T-helper 2 cell treated with Interferon-gamma antibody and Interleukin-4, amounts not matched to agents 100 ng/mL and 5 ng/mL, for 36 hours (primary cell): ENCODE measurements at regions not wholly inside any gene's neighbourhood (a gene's known extent, or its start where the extent isn't known, plus 50 kb on each side); places are given as distances from the start of the nearest gene placed in this dataset.

Experiments used
- intact Hi-C: fragments of 100-400 bp; cut with micrococcal nuclease; formaldehyde crosslinking; loops from one replicate; pipeline ENCODE4 v1.15.1; 2023

- intact Hi-C loops, result no loop called here
Observed at GRCh38 chr20:63087872-63088680, 81.3 kb upstream of the BHLHE23 start.

- intact Hi-C loops, result no loop called here
Observed at GRCh38 chr20:63087236-63087871, 80.6 kb upstream of the BHLHE23 start.

GRCh38 chr20:63086421-63087235, 79.9 kb upstream of the BHLHE23 start:
- intact Hi-C loops, result no loop called here

- intact Hi-C loops, result no loop called here
Observed at GRCh38 chr20:63085151-63085861, 78.5 kb upstream of the BHLHE23 start.

GRCh38 chr20:63084563-63084927, 77.8 kb upstream of the BHLHE23 start:
- intact Hi-C loops, result no loop called here

GRCh38 chr20:63083831-63084562, 77.2 kb upstream of the BHLHE23 start:
- intact Hi-C loops, result no loop called here

GRCh38 chr20:63082939-63083735, 76.4 kb upstream of the BHLHE23 start:
- intact Hi-C loops, result no loop called here

- intact Hi-C loops, result no loop called here
Observed at GRCh38 chr20:63082308-63082938, 75.7 kb upstream of the BHLHE23 start.

GRCh38 chr20:63081831-63082230, 75.1 kb upstream of the BHLHE23 start:
- intact Hi-C loops, result no loop called here

- intact Hi-C loops, result no loop called here
Observed at GRCh38 chr20:63081351-63081750, 74.6 kb upstream of the BHLHE23 start.

- intact Hi-C loops, result no loop called here
Observed at GRCh38 chr20:63080811-63081210, 74.0 kb upstream of the BHLHE23 start.

- intact Hi-C loops, result no loop called here
Observed at GRCh38 chr20:63080411-63080810, 73.6 kb upstream of the BHLHE23 start.

GRCh38 chr20:63079971-63080370, 73.2 kb upstream of the BHLHE23 start:
- intact Hi-C loops, result no loop called here

GRCh38 chr20:63077705-63078104, 70.9 kb upstream of the BHLHE23 start:
- intact Hi-C loops, result no loop called here

- intact Hi-C loops, result no loop called here
Observed at GRCh38 chr20:63076421-63076820, 69.7 kb upstream of the BHLHE23 start.

- intact Hi-C loops, result no loop called here
Observed at GRCh38 chr20:63074631-63075030, 67.9 kb upstream of the BHLHE23 start.

GRCh38 chr20:63074182-63074581, 67.4 kb upstream of the BHLHE23 start:
- intact Hi-C loops, result no loop called here

GRCh38 chr20:63073738-63074065, 66.9 kb upstream of the BHLHE23 start:
- intact Hi-C loops, result no loop called here

GRCh38 chr20:63072991-63073737, 66.4 kb upstream of the BHLHE23 start:
- intact Hi-C loops, result no loop called here
